ENCODE measurements at regions not wholly inside any gene's neighbourhood (a gene's known extent, or its start where the extent isn't known, plus 50 kb on each side); places are given as distances from the start of the nearest gene placed in this dataset.

GRCh38 chr21:17903929-17904639 lies 84.9 kb upstream of the C21orf91 start (continued):
- TF ChIP-seq SIRT6 (IDR thresholded peaks at IDR 0.05; ENCODE audit: low read length): no peak
- TF ChIP-seq JUN (IDR thresholded peaks at IDR 0.05; ENCODE audit: low read depth, low read length): no peak
- TF ChIP-seq EZH2 (IDR thresholded peaks at IDR 0.05; ENCODE audit: low read depth, low read length, severe bottlenecking): no peak
- TF ChIP-seq RXRA (IDR thresholded peaks at IDR 0.05; ENCODE audit: insufficient read depth, low read depth, low read length): no peak
- TF ChIP-seq PHF8 (conservative IDR thresholded peaks at IDR 0.05; ENCODE audit: low read depth, low read length): no peak
- TF ChIP-seq ASH2L (IDR thresholded peaks at IDR 0.05; ENCODE audit: low read length): no peak
- TF ChIP-seq HDAC6 (IDR thresholded peaks at IDR 0.05; ENCODE audit: low read depth, low read length): no peak
- no peak for TF ChIP-seq RFX5 (IDR thresholded peaks at IDR 0.05; ENCODE audit: borderline replicate concordance, low read depth, low read length)
- TF ChIP-seq SIX5 (IDR thresholded peaks at IDR 0.05; ENCODE audit: low read depth, low read length): no peak
